Inflammatory macrophage treated with lipopolysaccharide for 1 hour (primary cell): ENCODE measurements at regions not wholly inside any gene's neighbourhood (a gene's known extent, or its start where the extent isn't known, plus 50 kb on each side); places are given as distances from the start of the nearest gene placed in this dataset.
A peak's percentile ranks its signal among the peaks of the same experiment; 100 is the strongest.

Source experiments
- DNase-seq, 2 donors: peaks; one replicate each; pipeline ENCODE4 v3.0.0-alpha.2; 2020 to 2022

DNA sequence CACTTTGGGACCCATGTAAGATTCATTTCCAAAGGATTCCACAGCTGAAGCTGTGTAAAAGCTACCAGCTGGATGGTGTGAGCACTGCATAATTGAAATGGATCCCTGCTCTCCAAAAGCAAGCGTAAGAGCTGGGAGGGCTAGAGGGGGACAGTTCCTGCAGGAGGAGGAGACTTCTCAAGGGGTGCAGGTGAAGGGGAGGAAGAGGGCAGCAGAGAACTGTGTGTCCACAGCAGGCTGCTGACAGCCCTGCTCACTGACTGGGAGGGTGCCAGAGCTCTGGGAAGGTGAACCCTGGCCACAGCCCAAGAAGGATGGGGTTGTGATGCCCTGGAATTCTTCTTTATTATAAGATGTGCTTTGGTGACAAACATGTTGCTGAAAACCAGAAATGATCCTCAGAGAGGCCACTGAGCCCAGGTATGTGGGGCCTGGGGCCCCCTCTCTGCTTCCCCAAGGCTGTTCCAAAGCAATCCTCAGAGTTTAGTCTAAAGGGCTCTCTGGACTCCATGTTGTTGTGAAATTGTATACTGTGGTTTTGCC, 112.8 kb upstream of the SLC25A48 start:
- DNase-seq, result no peak

DNA sequence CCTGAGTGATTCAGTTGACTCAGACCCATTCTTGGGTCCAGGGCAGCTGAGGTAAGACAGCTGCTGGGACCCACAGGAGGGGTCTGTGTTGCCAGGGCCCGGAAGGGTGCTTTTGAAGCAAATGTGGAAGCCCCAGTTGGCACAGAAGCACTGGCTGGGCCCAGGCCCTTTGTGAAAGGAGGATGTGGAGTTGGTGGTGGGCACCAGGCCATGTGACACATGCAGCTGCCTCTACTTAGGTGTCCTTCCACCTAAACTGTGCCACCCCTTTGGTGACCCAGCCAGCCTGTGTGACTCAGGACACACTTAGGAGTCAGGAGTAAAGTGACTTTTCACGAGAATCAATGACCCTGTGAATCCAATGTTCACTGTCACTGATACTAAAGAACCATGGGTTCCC, 114.3 kb upstream of the SLC25A48 start:
- DNase-seq, result no peak

DNA sequence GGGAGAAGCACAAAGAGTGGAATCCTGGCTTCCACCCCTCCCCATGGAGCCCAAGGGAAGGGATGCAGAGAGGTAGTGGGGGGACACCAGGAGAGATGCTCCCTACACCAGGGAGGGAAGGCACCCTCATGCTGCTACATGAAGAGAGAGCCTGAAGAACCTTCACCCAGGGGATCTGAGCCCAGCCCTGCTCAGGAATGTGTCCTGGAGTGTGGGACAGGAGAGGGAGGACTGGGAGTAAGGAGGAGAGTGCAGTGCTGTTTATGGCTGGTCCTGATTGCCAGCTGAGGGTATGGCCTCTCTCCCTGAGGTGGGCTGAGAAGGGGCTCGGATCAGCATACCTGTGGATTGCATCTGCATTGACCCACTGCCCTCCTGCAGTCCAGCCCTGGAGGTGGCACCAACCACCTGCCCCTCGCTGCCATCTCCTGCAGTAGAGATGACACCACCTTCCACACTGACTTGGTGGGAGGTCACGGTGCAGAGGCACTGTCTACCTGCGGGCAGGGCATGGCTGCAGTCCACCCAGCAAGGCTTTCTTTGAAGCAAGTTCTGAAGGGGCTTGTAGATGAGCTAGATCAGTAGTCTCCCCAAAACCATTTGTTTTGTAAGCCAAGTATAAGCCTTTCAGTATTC, 114.9 kb upstream of the SLC25A48 start:
- DNase-seq, result no peak

DNA sequence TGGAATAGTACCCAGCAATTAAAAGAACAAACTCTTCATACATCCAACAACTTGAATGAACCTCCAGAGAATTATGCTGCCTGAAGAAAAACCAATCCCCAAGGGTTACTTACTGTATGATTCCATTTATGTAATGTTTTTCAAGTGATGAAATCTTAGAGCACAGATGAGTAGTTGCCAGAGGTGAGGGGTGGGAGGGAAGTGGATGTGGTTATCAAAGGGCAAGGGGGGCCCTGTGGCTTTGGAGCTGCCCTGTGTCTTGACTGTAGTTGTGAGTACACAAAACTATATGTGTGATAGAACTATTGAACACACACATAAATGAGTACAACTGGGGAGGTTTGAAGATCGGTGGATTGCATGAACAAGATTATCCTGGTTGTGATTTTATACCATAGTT, 115.8 kb upstream of the SLC25A48 start:
- DNase-seq, result no peak

DNA sequence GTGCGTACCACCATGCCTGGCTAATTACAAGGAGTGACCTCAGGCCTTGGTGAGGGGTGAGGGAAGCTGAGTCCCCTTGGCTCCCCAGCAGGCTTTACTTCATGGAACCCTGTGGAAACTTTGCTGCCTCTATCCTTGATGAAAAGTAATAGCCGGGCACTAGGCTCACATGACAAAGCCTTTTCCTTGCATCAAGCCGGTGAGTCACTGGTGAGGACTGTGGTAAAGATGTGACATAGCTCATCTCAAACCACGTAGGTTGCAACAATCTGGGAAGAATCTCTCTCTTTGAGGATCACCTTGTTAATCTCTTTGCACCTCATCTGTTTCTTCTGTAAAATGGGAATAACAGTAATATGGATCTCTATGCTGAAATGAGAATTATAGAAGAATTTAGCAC, 116.3 kb upstream of the SLC25A48 start:
- DNase-seq, result peak; percentile 8 to 60

DNA sequence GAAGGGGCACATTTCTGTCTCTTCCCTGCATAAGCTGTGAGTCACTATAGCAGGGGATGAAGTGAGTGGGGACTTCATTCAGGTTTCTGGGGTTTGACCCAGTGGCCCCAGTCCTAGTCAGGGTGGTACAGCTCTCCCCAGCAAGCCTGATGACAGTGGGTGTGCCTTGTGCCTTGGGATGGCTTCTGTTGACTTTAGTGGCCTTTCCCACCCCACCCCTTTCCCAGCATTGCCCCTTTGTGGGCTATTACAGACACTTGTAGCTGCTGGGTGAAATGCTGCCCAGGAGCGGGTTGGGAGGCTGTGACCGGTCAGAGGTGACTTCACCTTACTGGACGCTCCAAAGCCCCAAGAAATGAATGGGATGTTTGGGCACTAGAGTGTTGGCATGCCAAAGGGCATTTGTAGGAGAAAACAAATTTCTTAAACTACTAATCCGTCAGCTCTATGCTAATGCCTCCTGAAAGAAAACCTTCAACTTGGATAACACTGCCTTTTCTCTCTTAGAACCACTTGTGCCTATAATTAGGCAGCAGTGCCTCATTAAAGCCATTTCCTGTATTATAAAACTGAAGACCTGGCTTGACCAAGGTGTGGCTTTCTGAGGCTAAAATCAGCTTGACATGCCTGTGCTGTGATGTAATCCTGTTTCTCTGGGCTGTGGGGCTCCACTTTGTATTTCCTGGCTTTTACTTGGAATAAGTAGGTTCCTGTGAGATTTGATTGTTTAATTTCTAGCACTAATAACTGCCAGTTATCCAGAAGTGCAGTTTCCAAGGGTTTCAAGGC, 119.0 kb upstream of the SLC25A48 start:
- no peak for DNase-seq

DNA sequence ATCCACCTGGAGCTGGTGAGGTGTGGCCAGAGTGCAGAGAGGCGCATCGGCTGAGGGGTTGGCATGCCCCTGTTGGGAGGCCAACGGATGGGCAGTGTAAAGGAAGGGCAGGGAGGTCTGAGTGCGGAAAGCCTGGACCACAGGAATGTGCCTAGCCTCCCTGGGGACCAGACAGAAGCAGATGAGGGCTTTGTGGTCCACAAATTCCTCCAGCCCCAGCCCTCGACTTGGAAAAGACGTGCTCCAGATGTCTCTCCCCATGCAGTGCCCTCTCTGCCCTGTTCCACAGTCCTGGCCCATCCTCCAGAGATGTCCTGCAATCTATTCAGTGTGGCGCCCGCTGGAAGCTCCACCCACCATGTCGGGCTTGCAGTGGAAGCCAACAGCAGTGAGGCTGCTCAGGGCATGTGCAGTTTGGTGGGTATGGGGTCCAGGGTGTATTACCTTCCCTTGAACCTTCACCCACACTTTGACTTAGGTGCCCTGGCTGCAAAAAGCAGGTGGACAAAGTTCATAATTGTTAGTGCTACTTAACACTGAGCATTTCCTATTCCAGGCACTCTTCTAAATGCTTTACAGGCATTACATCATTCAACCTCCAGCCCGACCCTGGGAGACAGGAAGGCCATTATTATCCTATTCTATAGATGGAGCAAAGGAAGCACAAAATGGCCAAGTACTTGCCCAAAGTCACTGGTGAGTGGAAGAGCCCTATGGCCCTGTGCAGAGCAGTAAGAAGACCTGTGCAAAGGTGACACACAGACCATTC, 120.2 kb upstream of the SLC25A48 start:
- DNase-seq, result no peak

DNA sequence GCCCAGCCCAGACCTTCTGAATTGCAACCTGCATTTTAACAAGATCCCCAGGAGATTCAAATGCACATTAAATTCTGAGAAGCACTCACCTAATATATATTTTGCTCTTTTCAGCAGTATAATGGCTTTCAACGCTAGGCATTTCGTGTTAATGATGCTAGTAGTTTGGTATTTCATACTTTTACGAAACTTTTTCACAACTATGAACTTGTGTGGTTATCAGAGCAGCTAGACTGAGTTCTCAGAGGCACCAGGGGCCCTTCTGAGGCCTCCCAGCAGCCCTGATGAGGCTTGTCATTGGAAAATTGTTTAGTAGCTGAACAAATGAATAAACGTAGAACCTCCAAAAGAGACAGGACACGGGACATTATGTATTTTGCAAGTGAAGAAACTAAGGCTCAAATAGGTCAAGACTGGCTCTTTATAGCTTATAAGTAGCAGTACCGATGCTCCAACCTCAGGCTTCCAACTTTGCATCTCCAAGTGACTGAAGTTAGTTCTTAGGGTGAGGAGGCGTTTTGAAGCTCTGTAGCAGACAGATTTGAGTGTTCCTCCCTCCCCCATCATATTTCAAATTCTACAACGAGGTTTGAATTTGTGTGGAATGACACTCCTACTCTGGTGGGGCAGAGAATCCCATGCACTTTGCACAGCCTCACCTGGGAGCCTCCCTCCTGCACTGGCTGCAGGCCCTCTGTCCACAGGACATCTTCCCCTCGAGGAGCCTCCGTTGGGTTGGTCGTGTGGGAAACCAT, 121.1 kb upstream of the SLC25A48 start:
- DNase-seq, result no peak

DNA sequence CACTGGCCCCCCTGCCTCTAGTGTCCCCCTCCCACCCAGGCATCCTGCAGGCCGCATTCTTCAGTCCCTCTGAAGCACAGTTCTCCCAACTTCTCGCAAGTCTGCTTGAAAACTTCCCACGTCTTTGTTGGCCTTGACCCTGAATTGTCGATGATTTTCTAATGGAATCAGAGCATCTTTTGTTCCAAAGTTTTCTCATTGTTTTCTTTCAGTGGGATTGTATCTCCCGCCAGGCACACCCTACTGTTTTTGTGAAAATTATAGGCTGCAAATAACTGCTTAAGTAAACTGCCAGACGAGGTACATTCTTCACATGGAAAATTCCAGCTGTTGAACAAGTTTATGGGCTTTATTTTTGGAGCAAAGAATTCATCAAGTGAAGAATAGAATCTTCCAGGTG, 122.6 kb upstream of the SLC25A48 start:
- no peak for DNase-seq

DNA sequence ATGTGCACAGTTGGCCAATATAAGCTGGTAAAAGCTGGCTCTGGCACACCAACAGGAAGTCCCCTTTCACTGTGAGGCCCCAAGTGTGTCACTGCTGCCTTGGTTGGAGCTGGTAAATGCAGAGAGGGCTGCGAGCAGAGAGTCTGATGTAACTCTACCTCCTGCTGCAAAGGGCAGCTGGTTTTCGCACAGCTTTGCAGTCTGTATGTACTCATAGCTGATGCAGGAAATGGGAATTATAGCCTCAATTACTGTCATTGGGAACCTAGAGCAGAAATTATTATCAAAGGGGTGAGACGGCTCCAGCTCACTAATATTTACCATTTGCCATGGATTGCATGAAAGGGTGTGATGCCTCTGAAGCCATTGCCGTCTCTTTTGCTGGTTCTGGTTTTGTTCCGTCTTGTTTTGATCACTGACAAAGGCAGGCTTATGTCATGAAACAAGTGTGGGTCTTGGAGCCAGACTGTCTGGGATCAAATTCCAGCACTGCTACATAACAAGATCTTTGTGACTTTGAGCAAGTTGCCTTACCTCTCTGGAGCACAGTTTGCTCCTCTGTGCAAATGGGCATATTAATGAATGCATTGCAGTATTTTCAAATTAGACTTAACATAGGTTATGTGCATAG, 124.3 kb upstream of the SLC25A48 start:
- DNase-seq, result no peak

DNA sequence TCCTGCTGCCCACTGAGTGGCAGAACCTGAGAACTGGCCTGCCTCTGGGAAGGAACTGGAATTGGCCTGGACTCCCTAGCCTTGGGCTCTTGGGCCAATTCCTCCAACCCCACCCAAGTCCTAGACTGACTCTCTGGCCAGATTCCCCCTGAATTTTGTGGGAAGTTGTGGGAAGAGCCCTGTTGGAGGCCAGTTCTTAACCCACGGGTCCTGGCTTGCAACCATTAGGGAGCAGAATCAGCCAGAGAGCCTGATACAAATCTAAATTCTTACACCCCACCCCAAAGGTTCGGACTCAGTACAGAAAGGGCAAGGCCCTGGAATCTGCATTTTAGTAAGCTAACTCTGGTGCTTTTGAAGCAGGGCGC, 125.3 kb upstream of the SLC25A48 start:
- DNase-seq, result no peak

DNA sequence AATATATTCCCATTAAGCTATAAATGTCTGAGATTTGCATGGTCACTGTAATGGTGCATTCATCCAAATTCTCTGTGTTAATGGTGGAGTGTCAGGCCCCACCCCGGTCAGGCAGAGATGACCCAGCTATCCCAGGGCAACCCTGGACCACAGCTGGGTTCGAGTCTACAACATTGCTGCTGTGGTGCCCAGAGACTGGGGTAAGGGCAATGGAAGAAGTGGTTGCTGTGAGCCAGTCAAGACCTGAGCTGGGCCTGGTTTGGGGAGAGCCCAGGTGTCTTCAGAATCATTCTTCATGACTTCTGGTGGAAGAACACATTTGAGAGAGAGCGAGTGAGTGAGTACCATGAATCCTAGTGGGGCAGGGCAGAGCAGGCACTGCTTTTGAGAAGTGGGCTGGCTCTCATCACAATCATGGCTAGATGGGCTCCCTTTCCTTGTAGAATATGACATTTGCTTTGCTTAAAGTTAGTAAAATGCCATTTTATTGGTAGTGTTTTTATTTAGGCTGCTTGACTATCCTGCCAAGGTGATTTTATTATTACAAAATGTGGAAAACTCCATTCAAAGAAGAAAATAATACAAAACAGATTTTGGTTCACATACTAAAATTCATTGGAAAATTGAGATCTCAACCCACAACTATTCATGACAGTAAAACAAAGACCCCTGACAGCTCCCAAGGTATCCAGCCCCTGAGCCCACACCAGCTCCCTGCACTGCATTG, 125.8 kb upstream of the SLC25A48 start:
- no peak for DNase-seq

DNA sequence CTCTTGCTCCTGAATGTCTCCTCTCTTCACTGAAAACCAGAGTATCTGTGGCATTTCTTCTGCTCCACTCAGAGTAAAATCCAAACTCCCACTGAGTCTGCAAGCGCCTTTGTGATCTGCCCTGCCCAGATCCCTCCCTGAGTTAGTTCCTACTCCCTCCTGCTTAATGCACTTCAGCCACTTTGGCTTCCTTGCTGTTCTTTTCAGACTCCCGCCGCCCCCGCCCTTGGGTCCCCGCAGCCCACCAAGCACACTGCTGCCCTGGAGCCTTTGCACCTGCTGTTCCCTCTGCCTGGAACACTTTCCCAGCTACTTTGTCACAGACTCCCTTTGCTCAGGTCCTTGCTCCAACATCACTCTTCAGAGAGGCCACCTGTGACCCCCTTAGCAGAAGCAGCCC, 127.2 kb upstream of the SLC25A48 start:
- no peak for DNase-seq

DNA sequence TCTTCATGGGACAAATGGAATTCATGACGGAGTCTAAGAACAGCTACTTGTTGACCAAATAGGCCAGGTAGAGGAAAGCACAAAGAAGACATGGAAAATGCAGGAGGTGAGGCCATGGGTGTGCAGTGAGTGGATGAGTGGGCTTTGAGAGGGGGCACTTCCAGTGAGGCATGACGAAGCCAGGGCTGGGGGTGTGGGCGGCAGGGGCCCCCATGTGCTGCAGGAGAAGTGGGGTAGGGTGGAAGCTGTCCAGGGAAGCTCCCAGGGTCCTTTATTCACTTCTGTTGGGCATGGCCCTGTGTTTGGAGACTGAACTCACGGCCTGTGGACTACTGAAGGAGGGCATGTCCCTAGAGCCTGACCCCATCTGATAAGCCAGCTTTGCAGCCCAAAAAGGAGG, 127.6 kb upstream of the SLC25A48 start:
- no peak for DNase-seq

DNA sequence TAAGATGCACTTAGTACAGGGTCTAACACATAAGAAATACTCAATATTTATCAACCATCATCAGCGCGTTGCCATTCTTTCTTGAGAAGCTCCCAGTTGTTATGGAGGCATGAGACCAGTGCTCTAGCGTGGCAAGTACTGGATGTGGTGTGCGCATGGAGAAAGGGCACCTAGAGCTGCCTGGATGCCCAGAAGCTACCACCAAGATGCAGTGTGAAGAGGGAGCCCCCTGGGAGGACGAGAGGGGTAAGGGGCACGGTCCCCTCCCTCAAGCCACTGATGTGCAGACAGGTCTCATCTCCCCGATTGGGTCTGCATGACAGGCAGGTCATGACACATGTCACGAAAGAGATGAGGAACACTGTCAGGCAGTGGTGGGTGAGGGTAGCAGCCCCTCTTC, 127.7 kb upstream of the CXCL14 start:
- DNase-seq, result no peak

DNA sequence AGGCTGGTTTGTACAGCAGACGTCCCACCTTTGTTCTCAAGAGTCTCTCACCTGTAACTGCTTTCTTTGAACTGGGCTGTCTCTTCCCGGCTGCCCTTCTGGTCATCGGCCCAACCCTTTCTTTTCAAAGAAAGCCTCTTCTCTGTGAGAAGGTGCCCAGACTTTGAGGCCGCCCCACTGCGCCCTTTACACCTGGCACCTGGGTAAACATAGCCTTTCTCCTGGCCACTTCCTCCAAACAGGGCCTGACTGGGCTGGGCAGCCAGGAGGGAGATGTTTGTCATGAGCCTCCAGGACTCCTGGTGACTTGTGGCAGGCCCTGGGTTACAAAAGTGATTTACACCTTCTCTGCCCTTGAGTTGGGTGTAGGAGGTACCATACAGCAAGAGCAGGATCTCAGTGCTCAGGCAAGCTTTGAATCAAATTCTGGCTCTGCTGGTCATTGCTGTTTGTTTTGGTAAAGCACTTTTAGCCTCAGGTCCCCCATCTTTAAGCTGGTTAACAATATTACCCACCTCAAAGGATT, 127.2 kb upstream of the CXCL14 start:
- no peak for DNase-seq

DNA sequence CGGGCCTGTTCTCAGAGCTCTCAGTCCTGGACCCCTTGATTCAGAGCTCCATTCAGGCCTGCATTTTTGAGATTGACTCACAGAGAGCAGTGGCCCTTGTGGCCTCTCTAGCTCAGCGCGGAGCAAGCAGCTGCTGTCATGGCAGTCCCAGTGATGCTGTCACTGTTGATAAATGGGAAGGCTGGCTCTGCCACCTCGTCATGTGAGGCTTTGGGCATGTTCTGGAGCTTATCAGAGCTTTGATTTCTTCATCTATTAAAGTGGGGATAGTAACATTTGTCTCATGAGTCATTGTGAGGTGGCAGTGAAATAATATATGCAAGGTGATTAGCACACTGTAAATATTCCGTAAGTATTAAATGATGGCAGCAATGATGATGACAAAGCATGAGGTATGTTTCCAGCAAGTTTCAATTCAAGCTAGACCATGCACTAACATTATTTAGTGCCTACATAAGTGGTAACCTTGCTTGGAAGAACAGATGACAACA, 126.4 kb upstream of the CXCL14 start:
- DNase-seq, result no peak

DNA sequence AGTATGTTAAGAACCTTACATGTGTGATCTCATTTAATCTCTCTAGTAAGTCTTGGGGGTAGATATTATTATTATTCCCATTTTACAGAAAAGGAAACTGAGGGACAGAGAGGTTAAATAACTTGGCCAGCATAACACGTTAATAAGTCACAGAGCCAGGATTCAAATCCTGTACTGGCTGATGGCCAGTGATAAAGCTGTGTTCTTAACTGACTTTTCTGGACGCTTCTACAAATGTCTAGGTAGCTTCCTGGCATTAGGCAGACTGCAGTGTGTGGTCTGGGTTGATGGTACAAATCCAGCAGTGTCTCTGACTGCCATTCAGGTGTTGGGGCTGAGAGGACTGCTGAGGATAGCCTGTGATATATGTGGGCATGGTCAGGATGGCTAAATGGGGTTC, 125.8 kb upstream of the CXCL14 start:
- DNase-seq, result no peak

DNA sequence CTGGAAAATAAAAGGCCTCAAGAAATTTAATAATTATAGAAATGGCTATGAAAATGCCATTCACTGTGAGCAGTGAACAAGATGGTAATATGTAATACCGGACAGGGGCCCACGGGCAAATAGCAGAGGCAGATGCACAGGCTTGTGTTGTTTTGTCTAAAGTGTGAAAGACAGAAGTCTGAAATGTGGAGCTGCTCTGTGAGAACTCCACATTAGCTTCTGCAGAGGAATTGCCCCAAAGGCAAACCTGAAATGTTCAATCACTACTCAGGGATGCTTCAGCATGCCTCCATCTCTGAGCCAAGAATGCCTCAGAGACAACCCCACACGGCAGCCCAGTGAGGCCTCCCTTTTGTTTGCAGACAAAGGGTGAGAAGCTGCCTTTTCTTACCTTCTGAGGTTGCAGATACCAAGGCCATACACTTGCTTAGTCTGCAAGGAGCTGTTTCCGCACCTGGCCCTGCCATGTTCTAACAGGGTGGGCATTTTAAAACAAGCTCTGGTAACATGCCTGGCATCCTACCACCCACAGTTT, 124.3 kb upstream of the CXCL14 start:
- DNase-seq, result no peak

DNA sequence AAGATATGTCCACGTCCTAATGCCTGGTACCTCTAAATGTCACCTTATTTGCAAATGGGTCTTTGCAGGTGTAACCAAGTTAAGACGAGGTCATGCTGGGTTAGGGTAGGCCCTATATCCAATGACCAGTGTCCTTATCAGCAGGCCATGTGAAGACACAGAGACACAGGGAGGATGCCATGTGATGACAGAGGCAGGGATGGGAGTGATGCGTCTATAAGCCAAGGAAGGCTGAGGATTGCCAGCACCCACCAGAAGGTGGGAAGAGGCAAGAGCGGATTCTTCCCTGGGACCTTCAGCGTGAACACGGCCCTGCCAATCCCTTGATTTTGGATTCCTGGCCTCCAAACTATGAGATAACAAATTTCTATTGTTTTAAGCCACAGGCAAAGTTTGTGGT, 123.4 kb upstream of the CXCL14 start:
- no peak for DNase-seq

DNA sequence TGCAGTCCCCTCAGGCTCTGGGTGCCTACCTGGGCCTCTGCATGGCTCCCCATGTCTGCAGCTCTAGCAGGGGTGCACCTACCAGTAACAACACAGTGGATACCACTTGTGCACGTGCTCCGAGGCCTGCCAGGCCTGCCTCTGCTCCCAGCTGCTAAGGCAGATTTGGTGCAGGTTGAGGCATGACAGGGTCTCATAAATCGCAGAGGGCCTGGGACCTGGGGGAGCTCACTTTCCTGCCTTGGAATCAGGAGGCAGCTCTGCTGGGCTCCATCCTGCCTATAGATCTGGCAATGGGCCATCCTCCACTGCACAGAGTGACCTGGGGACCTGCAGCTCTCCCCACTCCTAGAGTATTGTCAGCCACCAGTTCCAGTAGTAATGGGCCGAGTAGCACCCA, 121.9 kb upstream of the CXCL14 start:
- no peak for DNase-seq
